Activated CD4-positive, alpha-beta T cell treated with anti-CD3 and anti-CD28 coated beads for 36 hours (primary cell): ENCODE measurements at regions not wholly inside any gene's neighbourhood (a gene's known extent, or its start where the extent isn't known, plus 50 kb on each side); places are given as distances from the start of the nearest gene placed in this dataset.
"Not testable (repeated sequence)": the region's sequence is repeated elsewhere in the genome, so short reads cannot be mapped to it uniquely, and the experiment has no call there.

Experiments
- ATAC-seq: fragments of 200-7000 bp; cut with Tn5 transposase; one replicate; pipeline ENCODE4 v1.10.0; 2021; ENCODE audit warnings: mild to moderate bottlenecking, moderate library complexity
- CTCF ChIA-PET: fragments of 350-600 bp; sonication (Branson Sonifier 250); formaldehyde crosslinking; loops from one replicate; lab custom pipeline; 2021; ENCODE audit warnings: antibody characterized with exemption; lab: Charles Lee
- POLR2A ChIA-PET: fragments of 350-600 bp; sonication (Branson Sonifier 250); formaldehyde crosslinking; loops from one replicate; lab custom pipeline; 2021; ENCODE audit warnings: antibody characterized with exemption, inconsistent platforms; lab: Charles Lee
- DNase-seq: peaks from one replicate; pipeline ENCODE4 v3.0.0-alpha.2; 2020
- H3K27ac Mint-ChIP-seq: one replicate; pipeline ENCODE4 v1.8.0; 2021; ENCODE audit warnings: mixed read lengths
- H3K27me3 Mint-ChIP-seq: one replicate; pipeline ENCODE4 v1.8.0; 2021; ENCODE audit warnings: mixed read lengths
- H3K36me3 Mint-ChIP-seq: one replicate; pipeline ENCODE4 v1.8.0; 2021; ENCODE audit warnings: low read depth, mixed read lengths
- H3K4me1 Mint-ChIP-seq: one replicate; pipeline ENCODE4 v1.8.0; 2021; ENCODE audit warnings: mixed read lengths
- H3K4me3 Mint-ChIP-seq: one replicate; pipeline ENCODE4 v1.8.0; 2021; ENCODE audit warnings: mild to moderate bottlenecking, moderate library complexity, mixed read lengths
- H3K9me3 Mint-ChIP-seq: one replicate; pipeline ENCODE4 v1.8.0; 2021; ENCODE audit warnings: low read depth, mixed read lengths
- intact Hi-C, 2 experiments: fragments of 100-400 bp; cut with DNase I in 1 of 2; cut with micrococcal nuclease in 1 of 2; formaldehyde crosslinking; loops; one replicate each; pipeline versions ENCODE4 v1.14.2 to v1.15.1; 2022 to 2024; cut with DNase I, micrococcal nuclease

DNA sequence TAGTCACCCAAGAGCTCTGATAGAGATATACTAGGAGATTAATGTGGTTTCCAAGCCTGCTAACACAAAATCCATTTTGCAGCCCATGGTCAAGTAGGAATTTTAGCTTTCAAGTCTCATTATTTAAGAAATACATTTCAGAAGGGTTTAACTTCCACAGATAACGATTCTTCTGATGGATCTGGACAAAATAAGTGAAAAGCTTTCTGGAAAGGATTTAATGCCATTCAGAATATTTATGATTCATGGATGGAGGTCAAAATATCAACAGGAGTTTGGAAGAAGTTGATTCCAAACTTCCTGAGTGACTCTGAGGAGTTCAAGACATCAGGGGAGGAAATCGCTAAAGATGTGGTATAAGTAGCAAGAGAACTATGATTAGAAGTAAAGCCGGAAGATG lies 214.6 kb downstream of the ATXN7L3B start:
- DNase-seq: no peak
- Mint-ChIP-seq H3K4me3 (no peak overlapping the region), H3K27ac (no peak overlapping the region), H3K4me1 (no peaks in the 10 kb centered on the region), H3K36me3 (no peaks in the 10 kb centered on the region), H3K27me3 (no peaks in the 10 kb centered on the region), H3K9me3 (peaks cover 2% of the 10 kb centered on the region)
- ChIA-PET CTCF (interaction anchor here (0.6 kb wide), 1 partner anchor 1530 kb away, joined by 3 read pairs; no protein-coding TSS in a partner anchor), POLR2A (no interaction called here)
- intact Hi-C loops: no loop called here
- ATAC-seq: no peak

GRCh38 chr12:74770552-74770951 lies 232.9 kb downstream of the ATXN7L3B start:
- no peak for DNase-seq
- no peaks in the 10 kb centered on the region for H3K4me1 Mint-ChIP-seq
- ChIA-PET CTCF (no interaction called here), POLR2A (no interaction called here)
- no peak overlapping the region for H3K4me3 Mint-ChIP-seq
- H3K9me3 Mint-ChIP-seq: no peaks in the 10 kb centered on the region
- no peak for ATAC-seq
- H3K27ac Mint-ChIP-seq: no peak overlapping the region
- no peaks in the 10 kb centered on the region for H3K36me3 Mint-ChIP-seq
- intact Hi-C loops: no loop called here
- H3K27me3 Mint-ChIP-seq: no peaks in the 10 kb centered on the region

GRCh38 chr12:74775276-74775675 lies 237.6 kb downstream of the ATXN7L3B start:
- intact Hi-C loops: no loop called here
- no peaks in the 10 kb centered on the region for H3K9me3 Mint-ChIP-seq
- H3K4me3 Mint-ChIP-seq: no peak overlapping the region
- ATAC-seq: no peak
- H3K4me1 Mint-ChIP-seq: no peaks in the 10 kb centered on the region
- no peak for DNase-seq
- H3K36me3 Mint-ChIP-seq: no peaks in the 10 kb centered on the region
- ChIA-PET CTCF (interaction anchor here (0.6 kb wide), 1 partner anchor 18 kb away, joined by 3 read pairs; no protein-coding TSS in a partner anchor), POLR2A (no interaction called here)
- no peaks in the 10 kb centered on the region for H3K27me3 Mint-ChIP-seq
- H3K27ac Mint-ChIP-seq: no peak overlapping the region

DNA sequence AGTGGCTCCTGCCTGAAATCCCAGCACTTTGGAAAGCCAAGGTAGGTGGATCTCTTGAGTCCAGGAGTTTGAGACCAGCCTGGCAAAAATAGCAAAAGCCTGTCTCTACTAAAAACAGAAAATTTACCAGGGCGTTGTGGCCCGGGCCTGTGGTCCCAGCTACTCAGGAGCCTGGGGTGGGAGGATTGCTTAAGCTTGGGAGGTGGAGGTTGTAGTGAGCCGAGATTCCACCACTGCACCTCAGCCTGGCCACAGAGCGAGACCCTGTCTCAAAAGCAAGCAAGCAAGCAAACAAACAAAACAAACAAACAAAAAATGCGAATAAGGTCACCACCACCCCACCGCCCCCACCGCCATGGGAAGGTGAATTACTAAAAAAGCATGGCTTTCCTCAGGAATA lies 238.7 kb downstream of the ATXN7L3B start:
- no peaks in the 10 kb centered on the region for H3K36me3 Mint-ChIP-seq
- no peaks in the 10 kb centered on the region for H3K9me3 Mint-ChIP-seq
- CTCF ChIA-PET: no interaction called here
- no peak overlapping the region for H3K27ac Mint-ChIP-seq
- H3K4me1 Mint-ChIP-seq: no peaks in the 10 kb centered on the region
- DNase-seq (no peak), ATAC-seq (no peak)
- POLR2A ChIA-PET: no interaction called here
- H3K4me3 Mint-ChIP-seq: no peak overlapping the region
- intact Hi-C loops: no loop called here
- H3K27me3 Mint-ChIP-seq: no peaks in the 10 kb centered on the region

DNA sequence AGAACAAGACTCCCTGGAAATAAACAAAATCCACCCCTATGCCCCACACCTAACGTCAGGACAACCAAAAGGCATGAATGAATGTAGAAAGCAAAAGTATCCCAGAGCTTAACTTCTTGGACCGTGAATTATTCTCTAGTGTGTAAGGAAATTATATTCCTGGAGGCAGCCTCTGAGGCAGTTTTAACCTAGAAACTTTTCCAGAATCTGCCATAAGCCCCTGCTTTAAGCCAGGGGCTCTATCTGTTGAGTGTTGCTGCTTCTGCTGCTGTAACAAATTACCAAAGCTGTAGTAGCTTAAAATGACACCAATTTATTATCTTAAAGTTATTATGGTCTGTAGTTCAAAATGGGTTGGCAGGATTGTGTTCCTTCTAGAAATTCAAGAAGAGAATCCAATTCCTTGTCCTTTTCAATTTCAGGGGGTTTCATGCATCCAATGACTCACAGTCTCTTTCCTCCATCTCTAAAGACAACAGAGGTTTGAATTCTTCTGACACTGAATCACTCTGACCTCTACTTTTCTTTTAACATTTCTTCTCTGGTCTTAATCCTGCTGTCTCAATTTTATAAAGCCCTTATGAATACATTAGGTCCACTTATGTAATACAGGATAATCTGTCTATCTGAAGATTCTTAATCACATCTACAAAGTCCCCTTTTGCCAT lies 242.7 kb downstream of the ATXN7L3B start:
- intact Hi-C loops: no loop called here
- no peaks in the 10 kb centered on the region for H3K27me3 Mint-ChIP-seq
- no peak overlapping the region for H3K4me3 Mint-ChIP-seq
- no peak overlapping the region for H3K27ac Mint-ChIP-seq
- no peaks in the 10 kb centered on the region for H3K36me3 Mint-ChIP-seq
- ATAC-seq (no peak), DNase-seq (no peak)
- POLR2A ChIA-PET: no interaction called here
- no peaks in the 10 kb centered on the region for H3K4me1 Mint-ChIP-seq
- CTCF ChIA-PET: interaction anchor here (0.8 kb wide), 1 partner anchor 262 kb away, joined by 3 read pairs; no protein-coding TSS in a partner anchor
- no peaks in the 10 kb centered on the region for H3K9me3 Mint-ChIP-seq

GRCh38 chr12:74780850-74781241 lies 243.2 kb downstream of the ATXN7L3B start:
- H3K27ac Mint-ChIP-seq, H3K36me3 Mint-ChIP-seq, H3K9me3 Mint-ChIP-seq, CTCF ChIA-PET, H3K4me3 Mint-ChIP-seq, intact Hi-C loops, DNase-seq, ATAC-seq, H3K4me1 Mint-ChIP-seq, POLR2A ChIA-PET, H3K27me3 Mint-ChIP-seq: not testable (repeated sequence)

DNA sequence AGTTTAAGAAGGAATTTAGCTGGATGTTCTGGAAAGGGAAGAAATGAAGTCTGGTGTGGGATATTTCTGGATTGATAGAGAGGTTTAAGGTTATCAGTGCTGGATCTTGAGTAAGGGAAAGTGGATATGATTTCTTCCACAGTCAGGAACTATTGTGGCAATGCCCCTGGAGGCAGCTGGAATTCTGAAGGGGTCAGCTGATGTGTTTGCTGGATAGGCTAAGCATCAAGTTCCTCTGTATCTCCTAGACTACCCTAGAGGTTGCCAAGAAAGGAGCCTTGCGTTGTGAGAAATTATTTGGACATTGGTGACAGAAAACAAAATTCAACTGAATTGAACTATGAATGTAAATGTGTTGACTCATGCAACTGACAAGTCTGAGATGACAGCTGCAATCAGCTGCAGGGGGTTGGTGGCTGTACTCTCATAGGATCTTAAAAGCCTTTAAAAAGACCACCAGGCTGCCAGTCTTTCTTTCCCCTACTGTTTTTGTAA lies 244.4 kb downstream of the ATXN7L3B start:
- DNase-seq (no peak), ATAC-seq (no peak)
- POLR2A ChIA-PET: interaction anchor here (0.5 kb wide), 1 partner anchor 68 kb away, joined by 4 read pairs; no protein-coding TSS in a partner anchor
- H3K27me3 Mint-ChIP-seq: no peaks in the 10 kb centered on the region
- no peaks in the 10 kb centered on the region for H3K4me1 Mint-ChIP-seq
- H3K9me3 Mint-ChIP-seq: no peaks in the 10 kb centered on the region
- no peak overlapping the region for H3K27ac Mint-ChIP-seq
- CTCF ChIA-PET: interaction anchor here (1.0 kb wide), 1 partner anchor 12 kb away, joined by 3 read pairs; no protein-coding TSS in a partner anchor
- H3K4me3 Mint-ChIP-seq: no peak overlapping the region
- intact Hi-C loops: no loop called here
- H3K36me3 Mint-ChIP-seq: no peaks in the 10 kb centered on the region

DNA sequence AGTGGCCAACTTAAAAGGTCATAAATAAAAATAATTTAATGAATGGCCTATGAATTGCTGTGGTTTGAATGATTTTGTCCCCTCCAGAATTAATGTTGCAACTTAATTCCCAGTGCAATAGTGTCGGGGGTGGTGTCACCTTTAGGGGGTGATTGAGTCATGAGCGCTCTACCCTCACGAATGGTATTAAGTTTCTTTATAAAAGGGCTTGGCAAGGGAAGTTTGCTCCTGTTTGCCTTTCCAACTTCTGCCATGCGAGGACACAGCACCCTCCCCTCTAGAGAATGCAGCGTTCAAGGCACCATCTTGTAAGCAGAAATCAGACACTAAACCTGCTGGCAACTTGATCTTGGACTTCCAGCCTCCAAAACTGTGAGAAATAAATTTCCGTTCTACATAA lies 253.3 kb downstream of the ATXN7L3B start:
- H3K27me3 Mint-ChIP-seq: peaks cover 2% of the 10 kb centered on the region
- H3K9me3 Mint-ChIP-seq: peaks cover 1% of the 10 kb centered on the region
- H3K36me3 Mint-ChIP-seq: no peaks in the 10 kb centered on the region
- intact Hi-C loops: no loop called here
- ChIA-PET CTCF (no interaction called here), POLR2A (no interaction called here)
- no peaks in the 10 kb centered on the region for H3K4me1 Mint-ChIP-seq
- no peak overlapping the region for H3K4me3 Mint-ChIP-seq
- DNase-seq (no peak), ATAC-seq (no peak)
- H3K27ac Mint-ChIP-seq: no peak overlapping the region

- ChIA-PET POLR2A (no interaction called here), CTCF (no interaction called here)
- intact Hi-C loops: no loop called here
- no peak overlapping the region for H3K4me3 Mint-ChIP-seq
- ATAC-seq (no peak), DNase-seq (no peak)
- H3K27ac Mint-ChIP-seq: no peak overlapping the region
- no peaks in the 10 kb centered on the region for H3K4me1 Mint-ChIP-seq
- peaks cover 2% of the 10 kb centered on the region for H3K27me3 Mint-ChIP-seq
- H3K36me3 Mint-ChIP-seq: no peaks in the 10 kb centered on the region
- peaks cover 1% of the 10 kb centered on the region for H3K9me3 Mint-ChIP-seq
Observed at GRCh38 chr12:74791365-74791764, 253.7 kb downstream of the ATXN7L3B start.

GRCh38 chr12:74794522-74794921 lies 256.9 kb downstream of the ATXN7L3B start:
- ATAC-seq (no peak), DNase-seq (no peak)
- Mint-ChIP-seq H3K4me1 (no peaks in the 10 kb centered on the region), H3K4me3 (no peak overlapping the region), H3K27me3 (peaks cover 2% of the 10 kb centered on the region), H3K27ac (no peak overlapping the region), H3K9me3 (peaks cover 1% of the 10 kb centered on the region), H3K36me3 (no peaks in the 10 kb centered on the region)
- POLR2A ChIA-PET: no interaction called here
- intact Hi-C loops: no loop called here
- CTCF ChIA-PET: no interaction called here

- ChIA-PET POLR2A (no interaction called here), CTCF (no interaction called here)
- intact Hi-C loops: loop anchor here in 1 of 2 experiments (2.0 kb wide), 1 partner anchor 487 kb away; no protein-coding TSS in a partner anchor
- H3K9me3 Mint-ChIP-seq: no peaks in the 10 kb centered on the region
- no peak overlapping the region for H3K4me3 Mint-ChIP-seq
- ATAC-seq: no peak
- H3K27me3 Mint-ChIP-seq: no peaks in the 10 kb centered on the region
- H3K27ac Mint-ChIP-seq: no peak overlapping the region
- no peaks in the 10 kb centered on the region for H3K36me3 Mint-ChIP-seq
- no peaks in the 10 kb centered on the region for H3K4me1 Mint-ChIP-seq
- no peak for DNase-seq
Observed at GRCh38 chr12:74801625-74802024, 264.0 kb downstream of the ATXN7L3B start.

GRCh38 chr12:74816398-74817175 lies 279.0 kb downstream of the ATXN7L3B start:
- ATAC-seq: no peak
- Mint-ChIP-seq H3K27me3 (no peaks in the 10 kb centered on the region), H3K9me3 (peaks cover 4% of the 10 kb centered on the region), H3K36me3 (no peaks in the 10 kb centered on the region), H3K4me1 (no peaks in the 10 kb centered on the region), H3K4me3 (no peak overlapping the region), H3K27ac (no peak overlapping the region)
- CTCF ChIA-PET: no interaction called here
- POLR2A ChIA-PET: no interaction called here
- intact Hi-C loops: no loop called here
- no peak for DNase-seq
